Osteoblast (primary cell): ENCODE measurements at regions not wholly inside any gene's neighbourhood (a gene's known extent, or its start where the extent isn't known, plus 50 kb on each side); places are given as distances from the start of the nearest gene placed in this dataset.
A peak's percentile ranks its signal among the peaks of the same experiment; 100 is the strongest.

Experiments
- DNase-seq: peaks from one replicate; pipeline ENCODE4 v3.0.0; 2011; ENCODE audit warnings: low spot score, mixed read lengths; ENCODE audit not compliant: insufficient read length; ENCODE audit errors: missing footprints
- H2AFZ ChIP-seq: 2 replicates; pipeline ENCODE4 v1.6.0; 2011; ENCODE audit warnings: mild to moderate bottlenecking, low read length
- H3K27ac ChIP-seq: 2 replicates; pipeline ENCODE4 v1.5.1; 2011; ENCODE audit warnings: mild to moderate bottlenecking, low read depth, low read length, moderate library complexity
- H3K27me3 ChIP-seq: 2 replicates; pipeline ENCODE4 v1.6.0; 2012; ENCODE audit warnings: mild to moderate bottlenecking, control low read depth, inconsistent platforms, low read length, moderate library complexity; ENCODE audit not compliant: insufficient read depth
- H3K36me3 ChIP-seq: 2 replicates; pipeline ENCODE4 v1.5.1; 2011; ENCODE audit warnings: mild to moderate bottlenecking, low read length, control low read depth, moderate library complexity; ENCODE audit not compliant: insufficient read depth
- H3K4me1 ChIP-seq: 2 replicates; pipeline ENCODE4 v1.5.1; 2011; ENCODE audit warnings: mild to moderate bottlenecking, low read length, control low read depth, moderate library complexity; ENCODE audit not compliant: insufficient read depth
- H3K4me2 ChIP-seq: 2 replicates; pipeline ENCODE4 v1.6.0; 2011; ENCODE audit warnings: mild to moderate bottlenecking, low read length; ENCODE audit not compliant: insufficient read depth
- H3K4me3 ChIP-seq: fragments of 200-600 bp; sonication (generic); 3 replicates; pipeline ENCODE4 v1.5.1; 2012; ENCODE audit warnings: mild to moderate bottlenecking, low read length, inconsistent platforms; ENCODE audit not compliant: insufficient read depth
- H3K79me2 ChIP-seq: 2 replicates; pipeline ENCODE4 v1.6.0; 2012; ENCODE audit warnings: mild to moderate bottlenecking, low read length, control low read depth, inconsistent platforms; ENCODE audit not compliant: insufficient read depth
- H3K9me3 ChIP-seq: 2 replicates; pipeline ENCODE4 v1.5.1; 2011; ENCODE audit warnings: low read depth, low read length, control low read depth
- H4K20me1 ChIP-seq: 2 replicates; pipeline ENCODE4 v1.6.0; 2012; ENCODE audit warnings: mild to moderate bottlenecking, low read length, control low read depth; ENCODE audit not compliant: insufficient read depth
- TF ChIP-seq, protein P1 (sequence below): IDR thresholded peaks from 2 replicates; pipeline ENCODE4 v1.5.1; 2011; ENCODE audit warnings: mild to moderate bottlenecking, low read depth, low read length, moderate library complexity; ENCODE audit errors: extremely low read depth

- no peaks in the 10 kb centered on the region for H4K20me1 ChIP-seq
- TF ChIP-seq, protein P1, sequence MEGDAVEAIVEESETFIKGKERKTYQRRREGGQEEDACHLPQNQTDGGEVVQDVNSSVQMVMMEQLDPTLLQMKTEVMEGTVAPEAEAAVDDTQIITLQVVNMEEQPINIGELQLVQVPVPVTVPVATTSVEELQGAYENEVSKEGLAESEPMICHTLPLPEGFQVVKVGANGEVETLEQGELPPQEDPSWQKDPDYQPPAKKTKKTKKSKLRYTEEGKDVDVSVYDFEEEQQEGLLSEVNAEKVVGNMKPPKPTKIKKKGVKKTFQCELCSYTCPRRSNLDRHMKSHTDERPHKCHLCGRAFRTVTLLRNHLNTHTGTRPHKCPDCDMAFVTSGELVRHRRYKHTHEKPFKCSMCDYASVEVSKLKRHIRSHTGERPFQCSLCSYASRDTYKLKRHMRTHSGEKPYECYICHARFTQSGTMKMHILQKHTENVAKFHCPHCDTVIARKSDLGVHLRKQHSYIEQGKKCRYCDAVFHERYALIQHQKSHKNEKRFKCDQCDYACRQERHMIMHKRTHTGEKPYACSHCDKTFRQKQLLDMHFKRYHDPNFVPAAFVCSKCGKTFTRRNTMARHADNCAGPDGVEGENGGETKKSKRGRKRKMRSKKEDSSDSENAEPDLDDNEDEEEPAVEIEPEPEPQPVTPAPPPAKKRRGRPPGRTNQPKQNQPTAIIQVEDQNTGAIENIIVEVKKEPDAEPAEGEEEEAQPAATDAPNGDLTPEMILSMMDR, result no peak
- H3K9me3 ChIP-seq, result no peaks in the 10 kb centered on the region
- H3K79me2 ChIP-seq, result no peaks in the 10 kb centered on the region
- no peaks in the 10 kb centered on the region for H3K27me3 ChIP-seq
- no peaks in the 10 kb centered on the region for H3K4me1 ChIP-seq
- peak overlapping the region; percentile 53 for H2AFZ ChIP-seq
- H3K4me2 ChIP-seq, result no peak overlapping the region
- H3K36me3 ChIP-seq, result no peaks in the 10 kb centered on the region
- no peak overlapping the region for H3K4me3 ChIP-seq
- no peak overlapping the region for H3K27ac ChIP-seq
- DNase-seq, result no peak
Measured at GRCh38 chr4:114464726-114465272, 133.8 kb upstream of the UGT8 start.

- no peaks in the 10 kb centered on the region for H3K4me1 ChIP-seq
- no peaks in the 10 kb centered on the region for H3K36me3 ChIP-seq
- H4K20me1 ChIP-seq, result no peaks in the 10 kb centered on the region
- TF ChIP-seq, protein P1, result no peak
- no peaks in the 10 kb centered on the region for H3K9me3 ChIP-seq
- H3K27me3 ChIP-seq, result no peaks in the 10 kb centered on the region
- H3K79me2 ChIP-seq, result no peaks in the 10 kb centered on the region
- no peak overlapping the region for H3K27ac ChIP-seq
- no peak overlapping the region for H3K4me2 ChIP-seq
- no peak for DNase-seq
- H3K4me3 ChIP-seq, result no peak overlapping the region
- H2AFZ ChIP-seq, result no peak overlapping the region
Measured at GRCh38 chr4:114465766-114466165, 132.8 kb upstream of the UGT8 start.

- Histone ChIP-seq H4K20me1 (no peaks in the 10 kb centered on the region), H2AFZ (no peak overlapping the region), H3K9me3 (no peaks in the 10 kb centered on the region), H3K4me3 (no peak overlapping the region), H3K27me3 (no peaks in the 10 kb centered on the region), H3K79me2 (no peaks in the 10 kb centered on the region), H3K4me1 (no peaks in the 10 kb centered on the region), H3K4me2 (no peak overlapping the region), H3K27ac (no peak overlapping the region), H3K36me3 (no peaks in the 10 kb centered on the region)
- peak; percentile 34 for DNase-seq
- TF ChIP-seq, protein P1, result no peak
Measured at GRCh38 chr4:114466299-114466698, 132.3 kb upstream of the UGT8 start.

GRCh38 chr4:114472269-114473032 is 126.2 kb upstream of the UGT8 start:
- Histone ChIP-seq H3K4me1 (no peaks in the 10 kb centered on the region), H3K27me3 (no peaks in the 10 kb centered on the region), H3K36me3 (no peaks in the 10 kb centered on the region), H3K4me3 (no peak overlapping the region), H3K79me2 (no peaks in the 10 kb centered on the region), H3K9me3 (no peaks in the 10 kb centered on the region), H2AFZ (no peak overlapping the region), H4K20me1 (no peaks in the 10 kb centered on the region), H3K4me2 (no peak overlapping the region), H3K27ac (no peak overlapping the region)
- TF ChIP-seq, protein P1, result no peak
- DNase-seq, result no peak
